NCI-H2107 treated with DMSO at 0.1 percent for 48 hours (cell line): ENCODE measurements at regions not wholly inside any gene's neighbourhood (a gene's known extent, or its start where the extent isn't known, plus 50 kb on each side); places are given as distances from the start of the nearest gene placed in this dataset.

Source experiments
- DNase-seq: peaks from one replicate; lab custom pipeline; 2025; ENCODE audit not compliant: unreplicated experiment; lab: John Stamatoyannopoulos, UW

DNA sequence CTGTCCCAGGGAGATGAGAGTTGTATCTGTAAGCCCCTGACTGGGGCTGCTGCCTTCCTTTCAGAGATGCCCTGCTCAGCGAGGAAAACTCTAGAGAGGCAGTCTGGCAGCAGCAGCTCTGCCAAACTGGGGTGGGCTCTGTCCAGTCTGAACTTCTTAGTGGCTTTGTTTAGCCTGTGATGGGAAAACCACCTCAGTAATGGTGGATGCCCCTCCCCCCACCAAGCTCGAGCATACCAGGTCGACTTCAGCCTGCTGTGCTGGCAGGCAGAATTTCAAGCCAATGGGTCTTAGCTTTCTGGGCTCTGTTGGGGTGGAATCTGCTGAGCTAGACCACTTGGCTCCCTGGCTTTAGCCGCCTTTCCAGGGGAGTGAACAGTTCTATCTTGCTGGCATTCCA is 218.3 kb downstream of the TUSC7 start:
- no peak for DNase-seq

- DNase-seq: no peak
These were observed 220.1 kb downstream of the TUSC7 start for GRCh38 chr3:116929505-116930222.

GRCh38 chr3:116930786-116931185 is 221.2 kb downstream of the TUSC7 start:
- no peak for DNase-seq

DNA sequence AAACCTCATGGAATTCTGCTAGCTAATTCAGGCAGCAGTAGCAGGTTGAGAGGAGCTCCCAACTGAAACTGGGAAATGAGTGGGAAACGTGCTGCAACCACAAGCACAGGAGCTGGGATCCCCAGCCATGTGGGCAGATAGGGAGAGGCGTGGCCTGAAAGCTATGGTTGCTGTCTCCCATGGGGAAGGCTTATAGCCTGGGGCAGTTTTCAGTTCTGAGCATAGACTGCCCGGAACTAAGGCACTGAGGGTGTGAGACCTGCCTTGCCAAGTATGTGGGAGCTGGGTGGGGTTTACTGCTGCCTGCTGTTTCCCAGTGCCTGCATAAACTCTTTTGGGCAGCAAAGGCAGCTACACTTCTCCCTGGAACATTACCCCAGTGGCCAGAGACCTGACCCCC is 229.5 kb downstream of the TUSC7 start:
- DNase-seq: no peak

DNA sequence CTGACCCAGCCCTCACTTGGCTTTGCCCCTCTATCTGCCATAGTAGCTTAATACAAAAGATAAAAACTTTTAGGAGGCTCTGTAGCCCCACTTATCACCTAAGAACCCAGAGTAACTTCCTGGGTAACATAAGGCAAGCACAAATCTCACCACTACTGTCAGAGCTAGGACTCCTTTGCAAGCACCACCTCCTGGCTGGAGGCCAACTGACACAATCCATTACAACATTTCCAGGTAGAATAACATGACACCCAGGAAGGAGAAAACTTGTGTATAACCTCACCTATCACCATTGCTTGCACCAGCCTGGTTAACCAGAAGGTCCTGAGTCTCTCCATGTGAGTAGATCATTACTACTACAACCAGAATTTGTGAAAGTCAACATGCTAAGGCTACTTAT is 230.0 kb downstream of the TUSC7 start:
- no peak for DNase-seq

DNA sequence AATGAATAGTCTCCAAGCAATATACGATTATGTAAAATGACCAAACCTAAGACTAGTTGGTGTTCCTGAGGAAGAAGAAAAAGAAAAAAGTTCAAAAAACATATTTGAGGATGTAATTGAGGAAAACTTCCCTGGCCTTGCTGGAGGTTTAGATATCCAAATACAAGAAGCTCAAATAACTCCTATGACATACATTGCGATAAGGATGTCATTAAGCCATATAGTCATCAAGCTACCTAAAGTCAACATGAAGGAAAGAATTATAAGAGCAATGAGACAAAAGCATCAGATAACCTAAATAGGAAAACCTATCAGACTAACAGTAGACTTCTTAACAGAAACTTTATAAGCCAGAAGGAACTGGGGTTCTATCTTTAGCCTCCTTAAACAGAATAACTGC is 231.1 kb downstream of the TUSC7 start:
- no peak for DNase-seq

DNA sequence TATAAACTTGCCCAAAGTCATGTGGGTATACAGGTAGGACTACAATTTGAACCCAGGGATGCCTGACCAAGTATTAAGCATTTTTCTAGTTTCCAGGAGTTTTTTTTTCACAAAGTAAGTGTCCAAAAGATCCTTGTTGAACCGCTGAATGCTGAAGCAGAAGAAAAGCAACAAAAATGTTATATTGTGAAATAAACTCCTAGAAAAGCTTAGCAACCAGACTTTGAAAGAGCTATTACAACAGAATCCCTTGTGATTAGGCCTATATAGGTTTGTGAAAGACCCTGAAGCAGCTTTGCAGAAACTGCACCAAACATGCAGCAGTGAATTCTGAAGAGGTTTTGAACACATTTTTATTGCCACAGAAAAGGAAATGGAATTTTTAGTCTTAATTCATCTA is 236.8 kb downstream of the TUSC7 start:
- DNase-seq: no peak

DNA sequence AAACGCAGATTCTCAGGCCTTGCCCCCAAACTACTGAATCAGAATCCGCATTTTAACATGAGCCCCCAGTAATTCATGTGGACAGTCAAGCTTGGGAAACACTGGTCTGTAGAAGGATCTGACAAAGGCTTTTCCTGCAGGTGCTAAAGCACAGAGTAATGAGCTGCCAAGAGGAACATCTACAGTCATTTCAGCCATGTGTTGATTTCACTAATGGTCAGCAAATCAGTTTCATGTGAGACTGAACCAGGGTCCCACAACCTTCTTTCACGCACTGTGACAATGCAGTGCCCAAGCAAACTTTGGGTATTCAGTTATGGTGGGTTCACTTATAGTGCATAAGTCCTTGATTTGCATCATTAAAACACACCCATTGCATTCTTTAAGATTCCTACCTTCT is 237.6 kb downstream of the TUSC7 start:
- no peak for DNase-seq

DNA sequence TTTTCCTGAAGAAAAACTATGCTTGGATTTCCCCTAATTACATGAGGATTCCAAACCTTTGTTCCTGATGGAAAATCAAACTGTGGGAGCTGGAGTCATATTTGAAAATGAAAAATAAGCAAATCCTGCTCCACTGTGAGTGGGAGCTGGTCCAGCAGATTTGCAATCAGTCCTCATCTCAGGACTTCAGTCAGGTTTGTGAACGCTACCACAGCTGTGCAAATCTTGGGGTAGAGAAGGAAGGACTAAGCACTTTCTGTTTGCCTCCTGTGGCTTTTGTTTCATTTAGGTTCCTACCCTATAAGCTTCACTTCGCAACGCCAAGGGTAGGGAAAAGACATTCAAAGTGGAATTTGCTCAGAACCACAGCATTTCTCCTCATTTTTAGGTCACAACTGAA is 238.2 kb downstream of the TUSC7 start:
- no peak for DNase-seq

DNA sequence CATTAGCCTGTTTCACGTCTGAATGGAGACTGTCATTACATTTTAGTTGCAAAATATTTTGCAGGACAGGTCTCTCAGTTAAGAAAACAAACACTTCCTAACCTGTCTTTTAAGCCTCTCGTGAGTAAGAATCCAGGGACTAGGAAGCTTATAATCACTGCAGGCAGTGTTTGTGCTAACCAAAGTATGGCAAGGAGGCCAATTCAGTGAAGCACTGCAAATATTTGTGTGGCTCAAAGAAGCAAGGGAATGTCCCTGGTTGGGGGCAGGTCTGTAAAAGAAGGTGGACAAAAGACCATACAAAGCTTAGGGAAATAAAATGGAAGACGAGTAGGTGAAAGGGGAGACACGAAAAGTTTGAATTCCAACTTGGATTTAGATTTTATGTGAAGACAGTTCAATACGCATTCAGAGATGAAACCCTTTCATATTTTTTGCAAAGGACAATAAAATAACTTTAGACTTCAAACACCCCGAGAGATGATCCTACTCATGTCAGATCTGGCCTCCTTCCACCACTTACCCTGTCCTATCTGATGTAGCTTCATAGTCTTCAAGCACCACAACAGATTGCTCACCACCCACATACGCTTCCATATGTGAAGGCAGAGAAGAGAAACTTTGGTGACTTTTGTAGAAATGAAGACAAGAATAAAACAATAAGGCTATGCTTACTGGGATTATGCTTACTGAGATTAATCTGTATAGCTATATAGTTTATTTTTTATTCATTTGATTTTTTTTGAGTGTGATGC is 240.9 kb downstream of the TUSC7 start:
- no peak for DNase-seq

- DNase-seq: no peak
These were observed 242.0 kb downstream of the TUSC7 start for GRCh38 chr3:116951610-116952009.

DNA sequence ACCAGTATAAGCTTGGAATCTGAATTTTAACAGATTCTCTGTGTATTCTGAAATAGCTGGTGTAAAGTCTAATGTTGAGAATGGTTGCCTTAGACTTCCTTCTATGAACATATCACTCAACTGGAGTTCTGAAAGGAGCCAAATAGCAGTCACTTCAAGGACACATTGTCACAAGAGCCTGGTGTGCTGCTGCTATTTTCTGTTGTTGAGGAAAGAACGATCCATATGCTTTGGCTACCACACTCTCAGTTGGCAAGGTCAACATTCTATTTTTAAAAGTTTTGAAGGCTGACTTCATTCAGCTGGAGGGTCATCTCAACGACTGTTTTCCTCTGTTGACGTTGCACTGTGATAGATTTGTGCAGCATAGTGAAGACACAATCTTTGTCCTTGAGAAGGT is 248.7 kb downstream of the TUSC7 start:
- DNase-seq: no peak

DNA sequence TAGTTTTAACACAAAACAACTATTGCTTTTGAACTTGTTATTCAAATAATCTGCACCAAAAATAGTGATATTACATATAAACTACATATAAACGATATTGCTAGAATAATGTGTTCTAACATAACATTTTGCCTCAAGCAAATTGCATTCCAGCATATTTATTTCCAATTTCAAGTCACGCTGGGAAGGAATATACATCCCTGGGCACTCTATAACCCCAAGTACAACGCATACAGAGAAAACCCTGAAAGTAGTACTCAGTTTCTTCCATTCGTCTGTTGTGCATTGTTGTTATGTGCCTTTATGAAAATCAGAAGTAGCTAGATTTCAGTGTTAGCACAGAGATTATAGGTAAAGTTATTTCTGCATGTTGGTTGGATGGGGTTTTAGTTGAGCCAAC is 251.5 kb downstream of the TUSC7 start:
- DNase-seq: no peak

- DNase-seq: no peak
These were observed 254.2 kb downstream of the TUSC7 start for GRCh38 chr3:116963802-116964201.

GRCh38 chr3:116966649-116967048 is 257.1 kb downstream of the TUSC7 start:
- DNase-seq: no peak

DNA sequence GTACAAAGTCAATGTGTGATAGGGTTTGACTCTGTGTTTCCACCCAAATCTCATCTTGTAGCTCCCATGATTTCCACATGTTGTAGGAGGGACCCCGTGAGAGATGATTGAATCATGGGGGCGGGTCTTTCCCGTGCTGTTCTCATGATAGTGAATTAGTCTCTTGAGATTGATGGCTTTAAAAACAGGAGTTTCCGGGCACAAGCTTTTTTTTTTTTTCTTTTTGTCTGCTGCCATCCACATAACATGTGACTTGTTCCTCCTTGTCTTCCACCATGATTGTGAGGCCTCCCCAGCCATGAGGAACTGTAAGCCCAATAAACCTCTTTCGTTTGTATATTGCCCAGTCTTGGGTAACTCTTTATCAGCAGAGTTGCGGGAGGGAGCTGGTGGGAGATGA is 259.6 kb downstream of the TUSC7 start:
- no peak for DNase-seq

- DNase-seq: no peak
These were observed 260.1 kb downstream of the TUSC7 start for GRCh38 chr3:116969646-116970045.

- no peak for DNase-seq
These were observed 262.0 kb downstream of the TUSC7 start for GRCh38 chr3:116971531-116971930.

DNA sequence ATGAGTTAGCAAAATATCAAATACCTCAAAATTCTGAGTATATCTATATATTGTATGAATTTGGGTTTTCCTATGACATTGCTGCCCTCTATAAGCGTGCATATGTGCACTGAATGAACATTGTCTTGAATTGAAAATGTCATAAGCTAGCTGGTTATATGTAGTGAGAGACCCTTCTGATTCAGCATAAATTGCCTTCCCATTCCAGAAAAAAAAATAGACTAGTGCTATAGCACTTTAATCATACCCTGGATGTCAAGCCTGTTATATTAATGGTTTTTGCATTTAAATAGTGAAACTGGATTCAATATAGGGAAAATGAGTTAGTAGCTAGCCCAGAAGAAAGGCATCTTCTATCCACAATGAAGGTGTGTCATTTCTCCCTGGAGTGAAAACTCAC is 265.1 kb downstream of the TUSC7 start:
- no peak for DNase-seq

- DNase-seq: no peak
These were observed 267.9 kb downstream of the TUSC7 start for GRCh38 chr3:116977441-116977840.

DNA sequence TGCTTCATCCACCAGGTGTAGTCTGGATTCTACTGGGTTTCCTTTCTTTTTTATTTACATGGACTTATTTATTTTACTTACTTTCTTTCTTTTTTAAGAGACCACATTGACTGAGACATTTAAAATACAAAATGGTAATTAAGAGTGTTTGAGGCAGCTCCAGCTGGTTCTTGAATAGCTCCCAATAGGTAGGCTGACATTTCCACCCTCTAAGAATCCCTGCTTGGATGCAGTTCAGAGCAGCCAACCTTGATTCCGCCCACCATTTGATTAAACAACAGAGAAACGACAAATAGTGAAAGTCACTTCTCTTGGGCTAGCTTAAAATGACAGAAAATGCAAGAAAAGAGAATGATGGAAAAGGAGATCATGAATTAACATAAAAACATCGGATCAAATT is 270.5 kb downstream of the TUSC7 start:
- no peak for DNase-seq

DNA sequence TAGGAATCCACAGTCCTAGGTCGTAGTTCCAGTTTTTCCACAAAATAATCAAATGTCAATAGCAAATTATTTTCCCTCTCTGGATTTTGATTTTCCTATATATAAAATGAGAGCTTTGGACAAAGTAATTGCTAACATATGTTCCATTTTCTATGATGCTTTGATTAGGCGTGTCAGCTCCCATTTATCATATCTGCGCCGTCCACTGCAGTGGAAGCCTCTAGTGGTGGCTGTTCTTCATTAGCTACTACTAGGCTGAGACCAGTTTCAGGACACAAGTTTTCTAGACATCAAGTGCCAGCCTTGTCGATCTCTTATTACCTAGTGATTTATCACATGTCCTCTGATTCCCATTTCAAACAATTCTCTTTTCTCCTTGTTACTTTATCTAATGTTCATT is 271.5 kb downstream of the TUSC7 start:
- no peak for DNase-seq

- DNase-seq: no peak
These were observed 274.7 kb downstream of the TUSC7 start for GRCh38 chr3:116984301-116984700.
